GM06990 (cell line): ENCODE measurements at regions not wholly inside any gene's neighbourhood (a gene's known extent, or its start where the extent isn't known, plus 50 kb on each side); places are given as distances from the start of the nearest gene placed in this dataset.

Experiments
- DNase-seq: peaks from one replicate; pipeline ENCODE4 v3.0.0-alpha.2; 2011; ENCODE audit not compliant: insufficient read length; ENCODE audit errors: extremely low read depth
- H3K27me3 ChIP-seq: replicated peaks from 2 replicates; pipeline ENCODE4 v1.6.0; 2011; ENCODE audit warnings: low read length; ENCODE audit not compliant: control insufficient read depth, insufficient read depth
- H3K36me3 ChIP-seq: 2 replicates; pipeline ENCODE4 v1.5.1; 2011; ENCODE audit warnings: low read length; ENCODE audit not compliant: control insufficient read depth, insufficient read depth
- H3K4me3 ChIP-seq: replicated peaks from 2 replicates; pipeline ENCODE4 v1.5.1; 2011; ENCODE audit warnings: low read depth, mild to moderate bottlenecking, control low read depth, low read length
- CTCF ChIP-seq: IDR thresholded peaks from 2 replicates; pipeline ENCODE4 v1.5.1; 2011; ENCODE audit warnings: low read length, control low read depth, mild to moderate bottlenecking, inconsistent platforms; ENCODE audit not compliant: insufficient read depth, poor library complexity, severe bottlenecking

- no peak for TF ChIP-seq CTCF
- Histone ChIP-seq H3K4me3 (no peak overlapping the region), H3K36me3 (no peaks in the 10 kb centered on the region), H3K27me3 (no peaks in the 10 kb centered on the region)
- DNase-seq, result no peak
These were observed 507.0 kb downstream of the TAF11L14 start for GRCh38 chr5:18141222-18141621.

- H3K4me3 ChIP-seq, result no peak overlapping the region
- H3K27me3 ChIP-seq, result no peaks in the 10 kb centered on the region
- DNase-seq, result no peak
- H3K36me3 ChIP-seq, result no peaks in the 10 kb centered on the region
- TF ChIP-seq CTCF, result no peak
These were observed 508.6 kb downstream of the TAF11L14 start for GRCh38 chr5:18142831-18143230.

- no peak for DNase-seq
- H3K27me3 ChIP-seq, result no peaks in the 10 kb centered on the region
- no peaks in the 10 kb centered on the region for H3K36me3 ChIP-seq
- no peak for TF ChIP-seq CTCF
- H3K4me3 ChIP-seq, result no peak overlapping the region
These were observed 518.4 kb downstream of the TAF11L14 start for GRCh38 chr5:18152671-18153070.

- Histone ChIP-seq H3K4me3 (no peak overlapping the region), H3K36me3 (no peaks in the 10 kb centered on the region), H3K27me3 (no peaks in the 10 kb centered on the region)
- TF ChIP-seq CTCF, result no peak
- no peak for DNase-seq
These were observed 523.9 kb downstream of the TAF11L14 start for GRCh38 chr5:18158166-18158565.

GRCh38 chr5:18159331-18159730 lies 525.1 kb downstream of the TAF11L14 start:
- Histone ChIP-seq H3K36me3 (no peaks in the 10 kb centered on the region), H3K4me3 (no peak overlapping the region), H3K27me3 (no peaks in the 10 kb centered on the region)
- TF ChIP-seq CTCF, result no peak
- no peak for DNase-seq

- no peaks in the 10 kb centered on the region for H3K27me3 ChIP-seq
- no peak for DNase-seq
- no peak overlapping the region for H3K4me3 ChIP-seq
- no peaks in the 10 kb centered on the region for H3K36me3 ChIP-seq
- no peak for TF ChIP-seq CTCF
These were observed 537.4 kb downstream of the TAF11L14 start for GRCh38 chr5:18171684-18172083.
